Ovary (tissue), 3 donors: ENCODE measurements at regions not wholly inside any gene's neighbourhood (a gene's known extent, or its start where the extent isn't known, plus 50 kb on each side); places are given as distances from the start of the nearest gene placed in this dataset.

Experiments
- EP300 ChIP-seq: sonication (generic); formaldehyde crosslinking; IDR thresholded peaks from one replicate; pipeline ENCODE4 v1.6.1; 2017; ENCODE audit warnings: antibody characterized with exemption
- POLR2A ChIP-seq: fragments of 450-650 bp; IDR thresholded peaks from one replicate; pipeline ENCODE4 v1.6.1; 2017; ENCODE audit warnings: antibody characterized with exemption, mild to moderate bottlenecking, moderate library complexity
- TF ChIP-seq, protein P1 (sequence below), 3 donors: fragments of 450-650 bp in 2 of 3; fragments of 200-600 bp in 1 of 3; IDR thresholded peaks; one replicate each; pipeline versions ENCODE4 v1.5.1 to v1.8.0; 2016 to 2022; ENCODE audit warnings: antibody characterized with exemption in 3 of 3, mild to moderate bottlenecking in 1 of 3
- donor health status: DM: no; HTN: no; CAD: no.

DNA sequence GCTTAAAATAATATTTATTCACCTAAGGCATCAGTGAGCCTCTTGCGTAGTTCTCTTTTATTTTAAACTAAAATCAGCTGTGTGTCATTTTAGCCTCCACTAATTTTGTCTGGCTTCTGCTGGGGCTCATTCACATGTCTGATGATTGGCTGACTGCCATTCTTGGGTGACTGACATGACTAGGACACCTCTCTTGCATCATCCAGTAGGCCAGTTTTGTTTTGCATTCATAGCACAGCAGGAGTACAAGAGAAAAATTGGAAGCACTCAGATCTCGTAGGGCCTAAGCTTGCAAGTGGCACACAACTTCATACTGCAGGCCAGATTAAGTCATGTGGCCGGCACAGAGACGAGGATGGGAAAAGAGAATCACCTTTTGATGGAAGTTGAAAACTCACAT lies 1226.5 kb downstream of the GALC start:
- TF ChIP-seq, protein P1, sequence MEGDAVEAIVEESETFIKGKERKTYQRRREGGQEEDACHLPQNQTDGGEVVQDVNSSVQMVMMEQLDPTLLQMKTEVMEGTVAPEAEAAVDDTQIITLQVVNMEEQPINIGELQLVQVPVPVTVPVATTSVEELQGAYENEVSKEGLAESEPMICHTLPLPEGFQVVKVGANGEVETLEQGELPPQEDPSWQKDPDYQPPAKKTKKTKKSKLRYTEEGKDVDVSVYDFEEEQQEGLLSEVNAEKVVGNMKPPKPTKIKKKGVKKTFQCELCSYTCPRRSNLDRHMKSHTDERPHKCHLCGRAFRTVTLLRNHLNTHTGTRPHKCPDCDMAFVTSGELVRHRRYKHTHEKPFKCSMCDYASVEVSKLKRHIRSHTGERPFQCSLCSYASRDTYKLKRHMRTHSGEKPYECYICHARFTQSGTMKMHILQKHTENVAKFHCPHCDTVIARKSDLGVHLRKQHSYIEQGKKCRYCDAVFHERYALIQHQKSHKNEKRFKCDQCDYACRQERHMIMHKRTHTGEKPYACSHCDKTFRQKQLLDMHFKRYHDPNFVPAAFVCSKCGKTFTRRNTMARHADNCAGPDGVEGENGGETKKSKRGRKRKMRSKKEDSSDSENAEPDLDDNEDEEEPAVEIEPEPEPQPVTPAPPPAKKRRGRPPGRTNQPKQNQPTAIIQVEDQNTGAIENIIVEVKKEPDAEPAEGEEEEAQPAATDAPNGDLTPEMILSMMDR (IDR thresholded peaks at IDR 0.05), result no peak
- TF ChIP-seq POLR2A (no peak), EP300 (no peak)
